ENCODE measurements at regions not wholly inside any gene's neighbourhood (a gene's known extent, or its start where the extent isn't known, plus 50 kb on each side); places are given as distances from the start of the nearest gene placed in this dataset.

DNA sequence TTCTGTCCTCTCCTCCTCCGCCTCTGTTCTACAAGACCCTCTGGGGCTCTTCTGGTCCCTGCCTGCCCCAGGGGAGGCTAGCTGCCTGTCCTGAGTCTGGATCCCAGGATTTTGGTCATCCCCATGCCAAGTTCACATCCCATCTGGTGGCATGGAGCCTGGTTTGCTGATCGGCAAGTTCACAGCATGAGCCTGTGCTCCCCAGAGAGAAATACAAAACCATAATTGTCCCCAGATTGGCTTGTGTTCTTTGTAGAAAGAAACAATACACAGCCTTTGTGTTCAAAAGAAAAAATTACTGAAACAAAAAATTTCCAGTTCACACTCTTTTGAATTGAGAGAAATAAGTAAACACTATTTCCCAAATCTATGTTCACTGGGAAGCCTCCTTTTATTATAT, 149.4 kb upstream of the ZC3H12A start:
- TF ChIP-seq CTCF (IDR thresholded peaks at IDR 0.05) (no peak), POLR2A (IDR thresholded peaks at IDR 0.05) (no peak)

All from body of pancreas (tissue), 4 donors.